PC-9 (cell line): ENCODE measurements at regions not wholly inside any gene's neighbourhood (a gene's known extent, or its start where the extent isn't known, plus 50 kb on each side); places are given as distances from the start of the nearest gene placed in this dataset.

Experiments
- BruUV-seq: library from RNA; stranded (reverse); fragments of 400-500 nt; replicated peaks from 2 replicates; lab custom pipeline; 2021; lab: Mats Ljungman, UMichigan
- CTCF ChIA-PET: fragments of 300-600 bp; sonication (Branson Sonifier 250); formaldehyde crosslinking; loops from one replicate; lab custom pipeline; 2022; ENCODE audit warnings: antibody characterized with exemption; lab: Charles Lee
- POLR2A ChIA-PET: fragments of 300-600 bp; sonication (Branson Sonifier 250); formaldehyde crosslinking; loops from one replicate; lab custom pipeline; 2022; ENCODE audit warnings: antibody characterized with exemption; ENCODE audit not compliant: unreplicated experiment; lab: Charles Lee
- DNase-seq, 2 experiments: peaks; one replicate each; pipeline versions ENCODE4 v3.0.0 to v3.0.0-alpha.2; 2015 to 2022; ENCODE audit warnings: mixed read lengths in 1 of 2
- H2AFZ ChIP-seq: fragments of 200-600 bp; sonication (generic); 2 replicates; pipeline ENCODE4 v1.8.1; 2017; ENCODE audit warnings: antibody characterized with exemption
- H3F3A ChIP-seq: fragments of 200-600 bp; sonication (generic); 2 replicates; pipeline ENCODE4 v1.8.1; 2017; ENCODE audit warnings: antibody characterized with exemption, mild to moderate bottlenecking, low read depth; ENCODE audit not compliant: insufficient read depth
- H3K27ac ChIP-seq: fragments of 200-600 bp; sonication (generic); 2 replicates; pipeline ENCODE4 v1.6.1; 2016; ENCODE audit warnings: mixed run types
- H3K27me3 ChIP-seq: fragments of 200-600 bp; sonication (generic); 2 replicates; pipeline ENCODE4 v1.6.1; 2016; ENCODE audit warnings: low read depth, mixed run types; ENCODE audit not compliant: insufficient read depth
- H3K36me3 ChIP-seq: fragments of 200-600 bp; sonication (generic); 2 replicates; pipeline ENCODE4 v1.6.1; 2016; ENCODE audit warnings: low read depth, mixed run types
- H3K4me1 ChIP-seq: fragments of 200-600 bp; sonication (generic); replicated peaks from 2 replicates; pipeline ENCODE4 v1.6.1; 2016; ENCODE audit warnings: mixed run types; ENCODE audit not compliant: insufficient read depth
- H3K4me2 ChIP-seq: fragments of 200-600 bp; sonication (generic); 2 replicates; pipeline ENCODE4 v1.6.1; 2017; ENCODE audit warnings: mixed run types
- H3K4me3 ChIP-seq: fragments of 200-600 bp; sonication (generic); 2 replicates; pipeline ENCODE4 v1.6.1; 2016; ENCODE audit warnings: mixed run types
- H3K79me2 ChIP-seq: fragments of 200-600 bp; sonication (generic); 2 replicates; pipeline ENCODE4 v1.6.1; 2017; ENCODE audit warnings: low read depth, mixed run types
- H3K9me2 ChIP-seq: fragments of 200-600 bp; sonication (generic); 2 replicates; pipeline ENCODE4 v1.8.1; 2017; ENCODE audit warnings: mild to moderate bottlenecking; ENCODE audit not compliant: insufficient read depth
- H3K9me3 ChIP-seq: fragments of 200-600 bp; sonication (generic); 2 replicates; pipeline ENCODE4 v1.8.1; 2016; ENCODE audit warnings: low read depth; ENCODE audit not compliant: insufficient read depth
- H4K20me1 ChIP-seq: fragments of 200-600 bp; sonication (generic); 2 replicates; pipeline ENCODE4 v1.8.1; 2017; ENCODE audit not compliant: insufficient read depth
- EZH2 ChIP-seq: fragments of 200-600 bp; sonication (generic); IDR thresholded peaks from 2 replicates; pipeline ENCODE4 v1.8.0; 2017; ENCODE audit warnings: antibody characterized with exemption, low read depth
- intact Hi-C: fragments of 100-400 bp; cut with micrococcal nuclease; formaldehyde crosslinking; loops from one replicate; pipeline ENCODE4 v1.10.0; 2022; ENCODE audit not compliant: unreplicated experiment
- TF ChIP-seq, protein P1 (sequence below): fragments of 200-600 bp; sonication (generic); conservative IDR thresholded peaks from 2 replicates; pipeline ENCODE4 v1.6.1; 2017; ENCODE audit warnings: mixed run types, antibody characterized with exemption, mild to moderate bottlenecking, moderate library complexity

DNA sequence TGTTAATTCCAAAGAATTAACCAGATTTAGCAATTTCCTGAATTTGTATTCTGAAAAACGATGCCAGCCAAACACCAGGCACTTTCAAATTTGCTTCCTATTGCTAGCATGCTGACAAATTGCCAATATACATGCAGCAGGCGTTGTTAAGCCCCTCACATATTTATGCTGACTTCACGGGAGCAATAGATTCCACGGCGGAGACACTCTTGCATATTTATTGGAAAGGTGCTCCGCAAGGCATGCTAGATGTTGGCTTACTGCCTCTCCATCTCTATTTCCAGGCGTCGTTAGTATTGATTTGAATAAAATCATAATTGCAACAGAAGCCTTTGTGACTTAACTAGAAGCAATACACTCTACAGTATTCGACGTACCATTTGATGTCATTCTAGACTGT is 211.0 kb upstream of the IRX5 start:
- H3K36me3 ChIP-seq: no peaks in the 10 kb centered on the region
- H3K79me2 ChIP-seq: no peaks in the 10 kb centered on the region
- ChIA-PET POLR2A (no interaction called here), CTCF (no interaction called here)
- H2AFZ ChIP-seq: no peak overlapping the region
- no peak overlapping the region for H3K4me3 ChIP-seq
- BruUV-seq: no TSS peak
- intact Hi-C loops: no loop called here
- 0 out of 2 replicates have a peak, but pooled peaks cover 4% of the 10 kb centered on the region for H3K9me3 ChIP-seq
- no peaks in the 10 kb centered on the region for H4K20me1 ChIP-seq
- peaks cover 5% of the 10 kb centered on the region; the same call in 1 of the 2 replicates for H3K27me3 ChIP-seq
- DNase-seq: no peak
- H3K27ac ChIP-seq: no peak overlapping the region
- TF ChIP-seq, protein P1, sequence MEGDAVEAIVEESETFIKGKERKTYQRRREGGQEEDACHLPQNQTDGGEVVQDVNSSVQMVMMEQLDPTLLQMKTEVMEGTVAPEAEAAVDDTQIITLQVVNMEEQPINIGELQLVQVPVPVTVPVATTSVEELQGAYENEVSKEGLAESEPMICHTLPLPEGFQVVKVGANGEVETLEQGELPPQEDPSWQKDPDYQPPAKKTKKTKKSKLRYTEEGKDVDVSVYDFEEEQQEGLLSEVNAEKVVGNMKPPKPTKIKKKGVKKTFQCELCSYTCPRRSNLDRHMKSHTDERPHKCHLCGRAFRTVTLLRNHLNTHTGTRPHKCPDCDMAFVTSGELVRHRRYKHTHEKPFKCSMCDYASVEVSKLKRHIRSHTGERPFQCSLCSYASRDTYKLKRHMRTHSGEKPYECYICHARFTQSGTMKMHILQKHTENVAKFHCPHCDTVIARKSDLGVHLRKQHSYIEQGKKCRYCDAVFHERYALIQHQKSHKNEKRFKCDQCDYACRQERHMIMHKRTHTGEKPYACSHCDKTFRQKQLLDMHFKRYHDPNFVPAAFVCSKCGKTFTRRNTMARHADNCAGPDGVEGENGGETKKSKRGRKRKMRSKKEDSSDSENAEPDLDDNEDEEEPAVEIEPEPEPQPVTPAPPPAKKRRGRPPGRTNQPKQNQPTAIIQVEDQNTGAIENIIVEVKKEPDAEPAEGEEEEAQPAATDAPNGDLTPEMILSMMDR: no peak
- TF ChIP-seq EZH2: no peak
- no peaks in the 10 kb centered on the region; the same call in 1 of the 2 replicates for H3K9me2 ChIP-seq
- H3F3A ChIP-seq: no peaks in the 10 kb centered on the region
- no peaks in the 10 kb centered on the region for H3K4me1 ChIP-seq
- no peak overlapping the region for H3K4me2 ChIP-seq

DNA sequence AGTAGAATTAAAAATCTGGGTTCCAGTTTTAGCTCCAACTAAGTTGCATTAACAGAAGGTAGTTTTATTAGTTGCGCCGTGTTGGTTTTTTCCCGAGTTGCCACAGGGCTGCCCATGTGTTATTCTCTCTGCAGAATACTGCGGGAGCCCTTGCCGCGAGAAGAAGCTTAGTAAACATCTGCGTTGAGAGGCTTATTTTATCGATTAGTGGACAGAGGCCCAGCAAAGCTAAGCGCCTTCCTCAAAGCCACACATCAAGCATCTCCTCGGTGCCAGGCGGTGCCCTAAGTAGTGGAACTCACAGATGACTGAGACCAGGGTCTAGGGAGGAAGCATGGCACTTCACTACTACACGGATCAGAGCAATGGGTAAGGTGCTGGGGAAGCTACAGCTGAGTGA is 212.3 kb upstream of the IRX5 start:
- Histone ChIP-seq H4K20me1 (no peaks in the 10 kb centered on the region), H3K9me3 (0 out of 2 replicates have a peak, but pooled peaks cover 4% of the 10 kb centered on the region), H3K36me3 (no peaks in the 10 kb centered on the region), H3K27ac (no peak overlapping the region), H2AFZ (no peak overlapping the region), H3K4me2 (no peak overlapping the region), H3F3A (no peaks in the 10 kb centered on the region), H3K27me3 (peaks cover 5% of the 10 kb centered on the region; the same call in 1 of the 2 replicates), H3K4me3 (no peak overlapping the region), H3K79me2 (no peaks in the 10 kb centered on the region), H3K9me2 (no peaks in the 10 kb centered on the region; the same call in 1 of the 2 replicates), H3K4me1 (no peaks in the 10 kb centered on the region)
- CTCF ChIA-PET: no interaction called here
- TF ChIP-seq, protein P1: no peak
- no peak for TF ChIP-seq EZH2
- intact Hi-C loops: no loop called here
- POLR2A ChIA-PET: no interaction called here
- no TSS peak for BruUV-seq
- no peak for DNase-seq

DNA sequence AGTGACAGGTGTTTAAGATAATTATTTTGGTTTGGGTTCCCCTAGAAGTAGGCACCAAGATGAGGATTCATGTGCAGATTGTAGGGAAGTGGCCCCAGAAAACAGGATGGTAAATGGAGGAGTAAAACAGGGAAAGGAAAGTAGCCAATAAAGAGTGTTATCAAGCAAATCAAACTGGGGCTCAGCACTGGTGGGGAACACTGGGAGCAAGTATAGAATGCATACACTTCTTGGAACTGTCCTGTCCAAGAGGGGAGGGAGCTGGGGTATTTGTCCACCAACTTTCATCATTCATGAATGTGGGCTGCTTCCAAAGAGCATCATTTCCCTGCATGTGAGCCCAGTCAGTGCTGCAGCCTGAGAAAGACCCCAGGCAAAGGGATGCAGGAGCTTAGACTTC is 215.7 kb upstream of the IRX5 start:
- Histone ChIP-seq H2AFZ (no peak overlapping the region), H3F3A (no peaks in the 10 kb centered on the region), H3K79me2 (no peaks in the 10 kb centered on the region), H3K36me3 (no peaks in the 10 kb centered on the region), H3K27ac (no peak overlapping the region), H3K4me3 (no peak overlapping the region), H3K27me3 (peaks cover 5% of the 10 kb centered on the region; the same call in 1 of the 2 replicates), H3K9me3 (0 out of 2 replicates have a peak, but pooled peaks cover 4% of the 10 kb centered on the region), H4K20me1 (no peaks in the 10 kb centered on the region), H3K9me2 (no peaks in the 10 kb centered on the region; the same call in 1 of the 2 replicates), H3K4me1 (no peaks in the 10 kb centered on the region), H3K4me2 (no peak overlapping the region)
- intact Hi-C loops: no loop called here
- no peak for DNase-seq
- ChIA-PET POLR2A (no interaction called here), CTCF (no interaction called here)
- BruUV-seq: no TSS peak
- TF ChIP-seq, protein P1: no peak
- no peak for TF ChIP-seq EZH2
